ENCODE measurements at regions not wholly inside any gene's neighbourhood (a gene's known extent, or its start where the extent isn't known, plus 50 kb on each side); places are given as distances from the start of the nearest gene placed in this dataset.

DNA sequence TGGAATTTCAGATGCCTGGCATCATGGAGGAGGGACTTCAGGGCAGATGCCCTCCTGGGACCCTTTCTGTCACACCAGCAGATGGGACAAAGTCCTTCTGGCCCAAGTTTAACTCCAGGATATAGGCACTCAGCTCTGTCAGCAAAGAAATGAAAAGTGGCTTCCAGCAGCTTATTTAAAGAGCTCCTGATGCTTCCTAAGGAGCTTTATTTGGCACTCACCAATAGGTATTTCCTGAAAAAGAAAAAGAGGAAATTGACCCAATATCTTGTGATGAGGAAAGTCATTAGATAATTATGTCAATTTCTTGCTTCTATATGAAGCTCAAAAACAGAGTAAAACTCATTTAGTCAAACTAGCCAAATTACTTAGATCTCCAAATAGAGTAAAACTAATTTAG is 224.6 kb downstream of the RAP2A start:
- no peak overlapping the region for H3K4me2 ChIP-seq
- H3K4me1 ChIP-seq (ENCODE audit: control insufficient read depth in 1 of 2, insufficient read depth in 2 of 2, low read depth in 1 of 2, low read length in 1 of 2) = no peaks in the 10 kb centered on the region; a peak in 2 of 4 replicates
- no peak overlapping the region for H2AFZ ChIP-seq (ENCODE audit: low read depth)
- no peak overlapping the region for H3K9ac ChIP-seq
- H3K4me3 ChIP-seq (ENCODE audit: low read depth in 2 of 2, low read length in 1 of 2) = no peak overlapping the region
- no peaks in the 10 kb centered on the region for H3K27me3 ChIP-seq (ENCODE audit: insufficient read depth)
- POLR2A ChIA-PET = no interaction called here
- H3K9me3 ChIP-seq = no peaks in the 10 kb centered on the region
- TF ChIP-seq USF2 (IDR thresholded peaks at IDR 0.05; ENCODE audit: borderline replicate concordance, low read depth, low read length) (no peak), JUND (IDR thresholded peaks at IDR 0.05) (no peak), RCOR1 (IDR thresholded peaks at IDR 0.05; ENCODE audit: low read length) (no peak), GATA2 (CRISPR knock-in tag; IDR thresholded peaks at IDR 0.05) (no peak), YY1 (IDR thresholded peaks at IDR 0.05; ENCODE audit: low read depth) (no peak), MXI1 (IDR thresholded peaks at IDR 0.05; ENCODE audit: low read depth, low read length) (no peak), POLR2AphosphoS5 (IDR thresholded peaks at IDR 0.05; ENCODE audit: low read depth, low read length) (no peak), FOXM1 (IDR thresholded peaks at IDR 0.05; ENCODE audit: low read depth) (no peak), RFX5 (IDR thresholded peaks at IDR 0.05; ENCODE audit: low read length) (no peak), SMC3 (IDR thresholded peaks at IDR 0.05; ENCODE audit: low read depth, low read length) (no peak), NRF1 (IDR thresholded peaks at IDR 0.05; ENCODE audit: low read depth, low read length) (no peak)
- TF ChIP-seq, protein P1, sequence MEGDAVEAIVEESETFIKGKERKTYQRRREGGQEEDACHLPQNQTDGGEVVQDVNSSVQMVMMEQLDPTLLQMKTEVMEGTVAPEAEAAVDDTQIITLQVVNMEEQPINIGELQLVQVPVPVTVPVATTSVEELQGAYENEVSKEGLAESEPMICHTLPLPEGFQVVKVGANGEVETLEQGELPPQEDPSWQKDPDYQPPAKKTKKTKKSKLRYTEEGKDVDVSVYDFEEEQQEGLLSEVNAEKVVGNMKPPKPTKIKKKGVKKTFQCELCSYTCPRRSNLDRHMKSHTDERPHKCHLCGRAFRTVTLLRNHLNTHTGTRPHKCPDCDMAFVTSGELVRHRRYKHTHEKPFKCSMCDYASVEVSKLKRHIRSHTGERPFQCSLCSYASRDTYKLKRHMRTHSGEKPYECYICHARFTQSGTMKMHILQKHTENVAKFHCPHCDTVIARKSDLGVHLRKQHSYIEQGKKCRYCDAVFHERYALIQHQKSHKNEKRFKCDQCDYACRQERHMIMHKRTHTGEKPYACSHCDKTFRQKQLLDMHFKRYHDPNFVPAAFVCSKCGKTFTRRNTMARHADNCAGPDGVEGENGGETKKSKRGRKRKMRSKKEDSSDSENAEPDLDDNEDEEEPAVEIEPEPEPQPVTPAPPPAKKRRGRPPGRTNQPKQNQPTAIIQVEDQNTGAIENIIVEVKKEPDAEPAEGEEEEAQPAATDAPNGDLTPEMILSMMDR (IDR thresholded peaks at IDR 0.05) = no peak
- TF ChIP-seq, protein P2, sequence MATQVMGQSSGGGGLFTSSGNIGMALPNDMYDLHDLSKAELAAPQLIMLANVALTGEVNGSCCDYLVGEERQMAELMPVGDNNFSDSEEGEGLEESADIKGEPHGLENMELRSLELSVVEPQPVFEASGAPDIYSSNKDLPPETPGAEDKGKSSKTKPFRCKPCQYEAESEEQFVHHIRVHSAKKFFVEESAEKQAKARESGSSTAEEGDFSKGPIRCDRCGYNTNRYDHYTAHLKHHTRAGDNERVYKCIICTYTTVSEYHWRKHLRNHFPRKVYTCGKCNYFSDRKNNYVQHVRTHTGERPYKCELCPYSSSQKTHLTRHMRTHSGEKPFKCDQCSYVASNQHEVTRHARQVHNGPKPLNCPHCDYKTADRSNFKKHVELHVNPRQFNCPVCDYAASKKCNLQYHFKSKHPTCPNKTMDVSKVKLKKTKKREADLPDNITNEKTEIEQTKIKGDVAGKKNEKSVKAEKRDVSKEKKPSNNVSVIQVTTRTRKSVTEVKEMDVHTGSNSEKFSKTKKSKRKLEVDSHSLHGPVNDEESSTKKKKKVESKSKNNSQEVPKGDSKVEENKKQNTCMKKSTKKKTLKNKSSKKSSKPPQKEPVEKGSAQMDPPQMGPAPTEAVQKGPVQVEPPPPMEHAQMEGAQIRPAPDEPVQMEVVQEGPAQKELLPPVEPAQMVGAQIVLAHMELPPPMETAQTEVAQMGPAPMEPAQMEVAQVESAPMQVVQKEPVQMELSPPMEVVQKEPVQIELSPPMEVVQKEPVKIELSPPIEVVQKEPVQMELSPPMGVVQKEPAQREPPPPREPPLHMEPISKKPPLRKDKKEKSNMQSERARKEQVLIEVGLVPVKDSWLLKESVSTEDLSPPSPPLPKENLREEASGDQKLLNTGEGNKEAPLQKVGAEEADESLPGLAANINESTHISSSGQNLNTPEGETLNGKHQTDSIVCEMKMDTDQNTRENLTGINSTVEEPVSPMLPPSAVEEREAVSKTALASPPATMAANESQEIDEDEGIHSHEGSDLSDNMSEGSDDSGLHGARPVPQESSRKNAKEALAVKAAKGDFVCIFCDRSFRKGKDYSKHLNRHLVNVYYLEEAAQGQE (IDR thresholded peaks at IDR 0.05; ENCODE audit: low read depth, low read length) = no peak
- no peaks in the 10 kb centered on the region for H3K36me3 ChIP-seq (replicated peaks in 1 of 2; ENCODE audit: control insufficient read depth in 1 of 2, insufficient read depth in 2 of 2, low read length in 1 of 2)
- no peaks in the 10 kb centered on the region for H4K20me1 ChIP-seq (ENCODE audit: insufficient read depth)
- no peaks in the 10 kb centered on the region for H3K9me2 ChIP-seq
- no peak for DNase-seq
- H3K27ac ChIP-seq (ENCODE audit: low read depth in 2 of 2, low read length in 1 of 2) = no peak overlapping the region
- H3F3A ChIP-seq (replicated peaks; ENCODE audit: insufficient read depth) = no peaks in the 10 kb centered on the region
- no peaks in the 10 kb centered on the region for H3K79me2 ChIP-seq (ENCODE audit: insufficient read depth)
- CTCF ChIA-PET = interaction anchor here (0.9 to 1.0 kb wide), 3 partner anchors 21 to 549 kb away, joined by 3 to 6 read pairs (median 3); no protein-coding TSS in a partner anchor
